SU-DHL-6 (cell line): ENCODE measurements at regions not wholly inside any gene's neighbourhood (a gene's known extent, or its start where the extent isn't known, plus 50 kb on each side); places are given as distances from the start of the nearest gene placed in this dataset.

ENCODE experiments used
- CTCF ChIP-seq: fragments of 200-600 bp; sonication (generic); IDR thresholded peaks from one replicate; pipeline ENCODE4 v1.5.1; 2017; ENCODE audit warnings: antibody characterized with exemption, mild to moderate bottlenecking, low read length, moderate library complexity; ENCODE audit not compliant: insufficient read depth, poor library complexity, severe bottlenecking
- EZH2phosphoT487 ChIP-seq: fragments of 200-600 bp; sonication (generic), shearing (Covaris generic); conservative IDR thresholded peaks from 2 replicates; pipeline ENCODE4 v1.6.1; 2018; ENCODE audit warnings: mild to moderate bottlenecking, antibody characterized with exemption, low read length, moderate library complexity, mixed read lengths

GRCh38 chr3:74546426-74546825 lies 68.0 kb downstream of the CNTN3 start:
- TF ChIP-seq CTCF (no peak), EZH2phosphoT487 (no peak)
